ENCODE measurements at regions not wholly inside any gene's neighbourhood (a gene's known extent, or its start where the extent isn't known, plus 50 kb on each side); places are given as distances from the start of the nearest gene placed in this dataset.

GRCh38 chrX:9345957-9346356 lies 118.9 kb upstream of the TBL1X start:
- TF ChIP-seq CTCF (IDR thresholded peaks at IDR 0.05) (no peak), POLR2A (IDR thresholded peaks at IDR 0.05) (no peak)
